Activated naive CD4-positive, alpha-beta T cell treated with anti-CD3 and anti-CD28 coated beads, Interleukin-2, amount 10 ng/mL, durations not matched to agents 7 days and 5 days (primary cell): ENCODE measurements at regions not wholly inside any gene's neighbourhood (a gene's known extent, or its start where the extent isn't known, plus 50 kb on each side); places are given as distances from the start of the nearest gene placed in this dataset.
"Not testable (repeated sequence)": the region's sequence is repeated elsewhere in the genome, so short reads cannot be mapped to it uniquely, and the experiment has no call there.

Source experiments
- CTCF ChIA-PET: fragments of 350-600 bp; sonication (Branson Sonifier 250); formaldehyde crosslinking; loops from one replicate; lab custom pipeline; 2021; ENCODE audit warnings: antibody characterized with exemption; lab: Charles Lee
- DNase-seq: peaks from one replicate; pipeline ENCODE4 v3.0.0-alpha.2; 2020
- H3K27ac Mint-ChIP-seq: one replicate; pipeline ENCODE4 v1.8.0; 2021; ENCODE audit warnings: mild to moderate bottlenecking, moderate library complexity, mixed read lengths
- H3K27me3 Mint-ChIP-seq: one replicate; pipeline ENCODE4 v1.8.0; 2021; ENCODE audit warnings: mild to moderate bottlenecking, mixed read lengths
- H3K36me3 Mint-ChIP-seq: one replicate; pipeline ENCODE4 v1.8.0; 2021; ENCODE audit warnings: mixed read lengths
- H3K4me1 Mint-ChIP-seq: one replicate; pipeline ENCODE4 v1.8.0; 2021; ENCODE audit warnings: mixed read lengths
- H3K4me3 Mint-ChIP-seq: one replicate; pipeline ENCODE4 v1.8.0; 2021; ENCODE audit warnings: mild to moderate bottlenecking, moderate library complexity, mixed read lengths
- H3K9me3 Mint-ChIP-seq: one replicate; pipeline ENCODE4 v1.8.0; 2021; ENCODE audit warnings: mixed read lengths

GRCh38 chr1:113282893-113283285 lies 107.4 kb upstream of the MAGI3 start:
- no peak for DNase-seq
- H3K36me3 Mint-ChIP-seq = no peaks in the 10 kb centered on the region
- no peaks in the 10 kb centered on the region for H3K9me3 Mint-ChIP-seq
- H3K27me3 Mint-ChIP-seq = peaks cover 3% of the 10 kb centered on the region
- CTCF ChIA-PET = no interaction called here
- no peak overlapping the region for H3K27ac Mint-ChIP-seq
- H3K4me1 Mint-ChIP-seq = no peaks in the 10 kb centered on the region
- H3K4me3 Mint-ChIP-seq = no peak overlapping the region

GRCh38 chr1:113283914-113284313 lies 106.4 kb upstream of the MAGI3 start:
- H3K36me3 Mint-ChIP-seq = no peaks in the 10 kb centered on the region
- no peak for DNase-seq
- no peaks in the 10 kb centered on the region for H3K9me3 Mint-ChIP-seq

GRCh38 chr1:113286156-113286555 lies 104.2 kb upstream of the MAGI3 start:
- no peaks in the 10 kb centered on the region for H3K36me3 Mint-ChIP-seq
- peaks cover 6% of the 10 kb centered on the region for H3K27me3 Mint-ChIP-seq
- no peaks in the 10 kb centered on the region for H3K4me1 Mint-ChIP-seq
- no peak for DNase-seq
- no peak overlapping the region for H3K4me3 Mint-ChIP-seq
- CTCF ChIA-PET = no interaction called here
- H3K27ac Mint-ChIP-seq = no peak overlapping the region
- H3K9me3 Mint-ChIP-seq = no peaks in the 10 kb centered on the region

More at GRCh38 chr1:113283914-113284313, 106.4 kb upstream of the MAGI3 start:
- no peak overlapping the region for H3K4me3 Mint-ChIP-seq
- H3K27me3 Mint-ChIP-seq = peaks cover 4% of the 10 kb centered on the region
- H3K4me1 Mint-ChIP-seq = no peaks in the 10 kb centered on the region
- H3K27ac Mint-ChIP-seq = no peak overlapping the region
- CTCF ChIA-PET = no interaction called here

- peaks cover 11% of the 10 kb centered on the region for H3K27me3 Mint-ChIP-seq
Measured at GRCh38 chr1:113291777-113292602, 98.3 kb upstream of the MAGI3 start.

GRCh38 chr1:113292603-113293255 lies 97.6 kb upstream of the MAGI3 start:
- Mint-ChIP-seq H3K27ac (no peak overlapping the region), H3K4me1 (no peaks in the 10 kb centered on the region), H3K36me3 (no peaks in the 10 kb centered on the region), H3K9me3 (no peaks in the 10 kb centered on the region), H3K4me3 (no peak overlapping the region), H3K27me3 (peaks cover 10% of the 10 kb centered on the region)
- DNase-seq = no peak
- CTCF ChIA-PET = no interaction called here

More at GRCh38 chr1:113291777-113292602, 98.3 kb upstream of the MAGI3 start:
- Mint-ChIP-seq H3K4me1 (no peaks in the 10 kb centered on the region), H3K4me3 (no peak overlapping the region), H3K9me3 (no peaks in the 10 kb centered on the region), H3K27ac (no peak overlapping the region), H3K36me3 (no peaks in the 10 kb centered on the region)
- CTCF ChIA-PET = no interaction called here
- no peak for DNase-seq

GRCh38 chr1:113293256-113293626 lies 97.1 kb upstream of the MAGI3 start:
- DNase-seq = no peak
- no peak overlapping the region for H3K4me3 Mint-ChIP-seq
- CTCF ChIA-PET = no interaction called here
- no peaks in the 10 kb centered on the region for H3K4me1 Mint-ChIP-seq
- H3K9me3 Mint-ChIP-seq = no peaks in the 10 kb centered on the region
- H3K27ac Mint-ChIP-seq = no peak overlapping the region
- no peaks in the 10 kb centered on the region for H3K36me3 Mint-ChIP-seq
- H3K27me3 Mint-ChIP-seq = peaks cover 7% of the 10 kb centered on the region

GRCh38 chr1:113297749-113298148 lies 92.6 kb upstream of the MAGI3 start:
- Mint-ChIP-seq H3K4me3 (no peak overlapping the region), H3K36me3 (no peaks in the 10 kb centered on the region), H3K9me3 (no peaks in the 10 kb centered on the region), H3K27me3 (no peaks in the 10 kb centered on the region), H3K4me1 (no peaks in the 10 kb centered on the region), H3K27ac (no peak overlapping the region)
- DNase-seq = no peak
- CTCF ChIA-PET = no interaction called here

GRCh38 chr1:113298941-113299340 lies 91.4 kb upstream of the MAGI3 start:
- Mint-ChIP-seq H3K36me3 (no peaks in the 10 kb centered on the region), H3K27me3 (no peaks in the 10 kb centered on the region), H3K4me3 (no peak overlapping the region), H3K9me3 (no peaks in the 10 kb centered on the region), H3K4me1 (no peaks in the 10 kb centered on the region), H3K27ac (no peak overlapping the region)
- CTCF ChIA-PET = no interaction called here
- no peak for DNase-seq

- Mint-ChIP-seq H3K27me3 (no peaks in the 10 kb centered on the region), H3K4me1 (no peaks in the 10 kb centered on the region), H3K36me3 (no peaks in the 10 kb centered on the region), H3K4me3 (no peak overlapping the region), H3K27ac (no peak overlapping the region), H3K9me3 (no peaks in the 10 kb centered on the region)
- CTCF ChIA-PET = interaction anchor here (0.8 kb wide), 1 partner anchor 89 kb away, joined by 3 read pairs; no protein-coding TSS in a partner anchor
- no peak for DNase-seq
Measured at GRCh38 chr1:113302636-113303035, 87.7 kb upstream of the MAGI3 start.

GRCh38 chr1:113303267-113303666 lies 87.0 kb upstream of the MAGI3 start:
- Mint-ChIP-seq H3K9me3 (no peaks in the 10 kb centered on the region), H3K36me3 (no peaks in the 10 kb centered on the region), H3K4me1 (peaks cover 4% of the 10 kb centered on the region), H3K27ac (no peak overlapping the region), H3K27me3 (no peaks in the 10 kb centered on the region), H3K4me3 (no peak overlapping the region)
- no peak for DNase-seq
- CTCF ChIA-PET = interaction anchor here (0.8 kb wide), 1 partner anchor 90 kb away, joined by 3 read pairs; no protein-coding TSS in a partner anchor

- CTCF ChIA-PET = not testable (repeated sequence)
Measured at GRCh38 chr1:113305029-113305428, 85.3 kb upstream of the MAGI3 start.

GRCh38 chr1:113307771-113308445 lies 82.4 kb upstream of the MAGI3 start:
- no peak overlapping the region for H3K27ac Mint-ChIP-seq
- no peak for DNase-seq
- H3K27me3 Mint-ChIP-seq = peaks cover 4% of the 10 kb centered on the region
- no peak overlapping the region for H3K4me3 Mint-ChIP-seq
- CTCF ChIA-PET = no interaction called here
- peaks cover 6% of the 10 kb centered on the region for H3K9me3 Mint-ChIP-seq
- H3K4me1 Mint-ChIP-seq = peaks cover 7% of the 10 kb centered on the region
- no peaks in the 10 kb centered on the region for H3K36me3 Mint-ChIP-seq

More at GRCh38 chr1:113305029-113305428, 85.3 kb upstream of the MAGI3 start:
- not testable (repeated sequence) for H3K4me1 Mint-ChIP-seq, H3K27me3 Mint-ChIP-seq, DNase-seq, H3K9me3 Mint-ChIP-seq, H3K36me3 Mint-ChIP-seq, H3K4me3 Mint-ChIP-seq, H3K27ac Mint-ChIP-seq

GRCh38 chr1:113312651-113313050 lies 77.7 kb upstream of the MAGI3 start:
- H3K36me3 Mint-ChIP-seq, H3K9me3 Mint-ChIP-seq, H3K4me3 Mint-ChIP-seq, H3K4me1 Mint-ChIP-seq, H3K27ac Mint-ChIP-seq, H3K27me3 Mint-ChIP-seq, CTCF ChIA-PET, DNase-seq: not testable (repeated sequence)

GRCh38 chr1:113314600-113314999 lies 75.7 kb upstream of the MAGI3 start:
- no peak overlapping the region for H3K4me3 Mint-ChIP-seq
- no peaks in the 10 kb centered on the region for H3K27me3 Mint-ChIP-seq
- peaks cover 6% of the 10 kb centered on the region for H3K9me3 Mint-ChIP-seq
- CTCF ChIA-PET = no interaction called here
- no peak overlapping the region for H3K27ac Mint-ChIP-seq
- no peak for DNase-seq
- H3K36me3 Mint-ChIP-seq = no peaks in the 10 kb centered on the region
- H3K4me1 Mint-ChIP-seq = no peaks in the 10 kb centered on the region
